Prostate gland (tissue), 2 donors: ENCODE measurements at regions not wholly inside any gene's neighbourhood (a gene's known extent, or its start where the extent isn't known, plus 50 kb on each side); places are given as distances from the start of the nearest gene placed in this dataset.
A peak's percentile ranks its signal among the peaks of the same experiment; 100 is the strongest.

Experiments used
- DNase-seq: peaks from one replicate; pipeline ENCODE4 v3.0.0-alpha.2; 2019; ENCODE audit warnings: low spot score
- H3K27ac ChIP-seq, 2 donors: fragments of 200-600 bp; sonication (generic); 2 replicates each; pipeline ENCODE4 v1.5.1; 2017 to 2019
- H3K27me3 ChIP-seq: fragments of 200-600 bp; sonication (generic); replicated peaks from 2 replicates; pipeline ENCODE4 v1.5.1; 2019; ENCODE audit not compliant: insufficient read depth
- H3K36me3 ChIP-seq, 2 donors: fragments of 200-600 bp; sonication (generic); 1 replicate in 1 of 2; 2 replicates in 1 of 2; pipeline versions ENCODE4 v1.5.1 to v1.8.1; 2017 to 2019
- H3K4me1 ChIP-seq: fragments of 200-600 bp; sonication (generic); replicated peaks from 2 replicates; pipeline ENCODE4 v1.5.1; 2019
- H3K4me3 ChIP-seq, 2 donors: fragments of 200-600 bp; sonication (generic); 2 replicates each; pipeline ENCODE4 v1.5.1; 2017 to 2019
- H3K9me3 ChIP-seq: fragments of 200-600 bp; sonication (generic); 2 replicates; pipeline ENCODE4 v1.5.1; 2017
- CTCF ChIP-seq, 4 experiments: fragments of 200-600 bp in 2 of 4; fragments of 450-650 bp in 2 of 4; sonication (generic) in 2 of 4; IDR thresholded peaks; 1 replicate in 3 of 4; 2 replicates in 1 of 4; pipeline ENCODE4 v1.5.1; 2016 to 2019; ENCODE audit warnings: antibody characterized with exemption in 4 of 4, mild to moderate bottlenecking in 2 of 4, moderate library complexity in 2 of 4
- POLR2A ChIP-seq: fragments of 450-650 bp; IDR thresholded peaks from one replicate; pipeline ENCODE4 v1.6.1; 2016; ENCODE audit warnings: antibody characterized with exemption, mild to moderate bottlenecking
- POLR2AphosphoS5 ChIP-seq: sonication (generic); formaldehyde crosslinking; IDR thresholded peaks from one replicate; pipeline ENCODE4 v1.6.1; 2017; ENCODE audit warnings: antibody characterized with exemption
- WGBS: methylation state at CpG from one replicate; pipeline ENCODE4 v1.1.5; 2018; 5-methylcytosine and 5-hydroxymethylcytosine counted together
- intact Hi-C: fragments of 100-400 bp; cut with DNase I; formaldehyde crosslinking; loops from one replicate; pipeline ENCODE4 v1.14.2; 2022

- H3K27me3 ChIP-seq: no peaks in the 10 kb centered on the region
- H3K27ac ChIP-seq: no peak overlapping the region
- no peaks in the 10 kb centered on the region for H3K4me1 ChIP-seq
- H3K4me3 ChIP-seq: no peak overlapping the region
- intact Hi-C loops: no loop called here
- TF ChIP-seq CTCF (IDR thresholded peaks at IDR 0.05) (no peak), POLR2A (no peak), POLR2AphosphoS5 (no peak)
- H3K9me3 ChIP-seq: no peaks in the 10 kb centered on the region
- 38% methylated on average over 4 of the region's 4 CpGs for WGBS
- no peaks in the 10 kb centered on the region for H3K36me3 ChIP-seq
- peak; percentile 11 for DNase-seq
Measured at GRCh38 chr1:185488808-185489207, 171.8 kb upstream of the IVNS1ABP start.

- WGBS: 19% methylated on average over 2 of the region's 2 CpGs
- TF ChIP-seq CTCF (IDR thresholded peaks at IDR 0.05) (no peak), POLR2AphosphoS5 (no peak), POLR2A (no peak)
- H3K4me1 ChIP-seq: no peaks in the 10 kb centered on the region
- H3K4me3 ChIP-seq: no peak overlapping the region
- intact Hi-C loops: no loop called here
- H3K9me3 ChIP-seq: no peaks in the 10 kb centered on the region
- H3K27me3 ChIP-seq: no peaks in the 10 kb centered on the region
- H3K27ac ChIP-seq: no peak overlapping the region
- no peaks in the 10 kb centered on the region for H3K36me3 ChIP-seq
- no peak for DNase-seq
Measured at GRCh38 chr1:185487936-185488335, 170.9 kb upstream of the IVNS1ABP start.

- H3K36me3 ChIP-seq: no peaks in the 10 kb centered on the region
- H3K27me3 ChIP-seq: no peaks in the 10 kb centered on the region
- no peaks in the 10 kb centered on the region for H3K4me1 ChIP-seq
- no peak for DNase-seq
- H3K9me3 ChIP-seq: no peaks in the 10 kb centered on the region
- no peak overlapping the region for H3K4me3 ChIP-seq
- H3K27ac ChIP-seq: no peak overlapping the region
- intact Hi-C loops: no loop called here
- WGBS: 87% methylated on average over 2 of the region's 2 CpGs
- no peak for TF ChIP-seq POLR2A
- no peak for TF ChIP-seq CTCF (IDR thresholded peaks at IDR 0.05)
- TF ChIP-seq POLR2AphosphoS5: no peak
Measured at GRCh38 chr1:185487026-185487425, 170.0 kb upstream of the IVNS1ABP start.

DNA sequence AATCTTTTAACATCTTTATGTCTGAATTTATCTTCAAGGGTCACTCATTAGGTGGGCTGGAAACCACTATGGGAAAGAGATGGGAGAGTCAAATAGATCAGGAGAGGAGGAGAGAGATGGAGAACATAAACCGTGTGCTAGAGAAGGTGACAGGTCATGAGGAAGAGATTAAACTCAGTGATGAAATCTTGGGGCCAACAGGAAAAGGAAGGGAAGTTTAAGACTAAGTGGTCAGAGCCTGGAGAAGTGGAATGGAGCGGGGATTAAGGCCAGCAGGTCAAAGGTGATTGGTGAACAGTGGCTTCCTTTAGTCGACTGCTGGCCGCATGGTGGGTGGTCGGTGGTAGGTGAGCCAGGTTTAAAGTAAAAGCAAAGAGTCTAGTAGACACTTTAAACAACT lies 169.3 kb upstream of the IVNS1ABP start:
- Histone ChIP-seq H3K9me3 (no peaks in the 10 kb centered on the region), H3K4me1 (no peaks in the 10 kb centered on the region), H3K27me3 (no peaks in the 10 kb centered on the region), H3K27ac (no peak overlapping the region), H3K36me3 (no peaks in the 10 kb centered on the region), H3K4me3 (no peak overlapping the region)
- no peak for DNase-seq
- TF ChIP-seq POLR2A (no peak), POLR2AphosphoS5 (no peak), CTCF (IDR thresholded peaks at IDR 0.05) (no peak)
- 89% methylated on average over 5 of the region's 5 CpGs for WGBS
- intact Hi-C loops: no loop called here

DNA sequence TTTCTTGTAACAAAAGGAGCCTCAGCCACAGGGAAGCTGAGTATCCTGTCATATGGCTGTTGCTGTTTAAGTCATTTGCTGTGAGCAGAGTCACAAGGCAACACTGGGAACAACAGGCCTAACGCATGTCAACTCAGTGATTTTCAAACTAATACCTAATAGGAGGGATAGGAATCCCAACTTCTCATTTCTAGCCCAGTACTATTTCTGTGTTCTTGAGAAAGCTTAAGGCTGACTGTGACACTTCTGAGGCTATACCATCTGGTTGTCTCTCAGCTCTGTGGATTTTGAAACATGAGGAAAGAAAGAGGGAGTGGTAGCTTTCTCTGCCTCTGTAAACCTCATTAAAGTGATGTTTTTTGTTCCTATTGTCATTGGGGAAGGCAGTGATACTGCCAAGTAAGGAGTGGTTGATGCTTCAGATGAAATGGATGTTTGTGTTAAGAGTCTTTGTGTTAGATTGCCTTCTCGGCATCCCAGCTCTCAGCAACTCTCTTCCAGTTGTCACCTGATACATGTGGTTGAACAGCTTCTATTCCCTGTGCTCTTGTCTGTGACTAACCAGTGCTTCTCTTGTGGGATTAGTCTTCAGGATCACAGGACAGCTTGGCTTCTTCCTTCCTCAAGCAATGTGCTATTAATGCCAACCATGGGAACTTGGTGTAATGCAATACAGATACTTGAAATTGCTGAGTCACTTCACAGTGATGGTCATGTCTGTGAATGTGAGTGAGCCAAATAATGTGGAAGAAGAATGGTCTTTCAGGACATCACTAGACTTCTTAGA lies 166.8 kb upstream of the IVNS1ABP start:
- peak; percentile 58 for DNase-seq
- TF ChIP-seq CTCF (IDR thresholded peaks at IDR 0.05) (no peak), POLR2A (no peak), POLR2AphosphoS5 (peak; percentile 56)
- peak overlapping the region in 1 of 2 donors; percentile 6 for H3K27ac ChIP-seq
- H3K27me3 ChIP-seq: no peaks in the 10 kb centered on the region
- no peaks in the 10 kb centered on the region for H3K9me3 ChIP-seq
- H3K36me3 ChIP-seq: no peaks in the 10 kb centered on the region
- 41% methylated on average over 2 of the region's 2 CpGs for WGBS
- intact Hi-C loops: no loop called here
- no peaks in the 10 kb centered on the region for H3K4me1 ChIP-seq
- no peak overlapping the region for H3K4me3 ChIP-seq
